ENCODE measurements at regions not wholly inside any gene's neighbourhood (a gene's known extent, or its start where the extent isn't known, plus 50 kb on each side); places are given as distances from the start of the nearest gene placed in this dataset.

DNA sequence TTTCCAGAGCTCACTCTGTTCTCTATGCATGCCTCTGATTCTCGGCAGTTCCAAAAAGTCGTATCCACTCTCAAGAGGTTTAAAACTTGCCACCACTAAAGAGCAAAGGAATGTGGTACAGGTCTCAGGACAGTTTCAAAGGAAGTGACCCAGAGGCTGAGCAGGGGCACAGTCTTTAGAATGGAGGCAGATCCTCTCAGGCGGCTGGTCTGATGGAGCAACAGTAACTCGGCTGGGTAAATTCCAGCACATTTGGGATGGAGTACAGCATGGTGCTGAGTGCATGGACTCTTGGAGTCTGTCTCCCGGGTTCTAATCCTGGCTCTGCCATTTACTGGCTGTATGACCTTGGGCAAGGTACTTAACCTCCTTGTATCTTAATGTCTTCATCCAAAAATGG, 88.1 kb upstream of the BACH2 start:
- no peak for TF ChIP-seq SIN3A (IDR thresholded peaks at IDR 0.05; ENCODE audit: borderline replicate concordance, insufficient read depth, low read length)
- no peak for TF ChIP-seq POLR2AphosphoS5 (IDR thresholded peaks at IDR 0.05; ENCODE audit: low read depth, low read length)

Data from PFSK-1 (cell line).